Right lobe of liver (tissue), 6 donors: ENCODE measurements at regions not wholly inside any gene's neighbourhood (a gene's known extent, or its start where the extent isn't known, plus 50 kb on each side); places are given as distances from the start of the nearest gene placed in this dataset.

Experiments used
- ATAC-seq, 4 donors: fragments of 200-7000 bp; cut with Tn5 transposase; one replicate each; pipeline ENCODE4 v1.9.1; 2020; ENCODE audit warnings: mild to moderate bottlenecking in 4 of 4, moderate library complexity in 4 of 4
- DNase-seq, 3 donors: peaks; one replicate each; pipeline ENCODE4 v3.0.0-alpha.2; 2020
- H3K27ac ChIP-seq, 3 donors: fragments of 200-600 bp; one replicate each; pipeline ENCODE4 v1.8.0; 2022
- H3K27me3 ChIP-seq, 2 donors: fragments of 200-600 bp; one replicate each; pipeline ENCODE4 v1.8.0; 2022
- H3K36me3 ChIP-seq, 4 donors: fragments of 200-600 bp; sonication (generic) in 1 of 4; one replicate each; pipeline versions ENCODE4 v1.5.1 to v1.8.0; 2017 to 2022; ENCODE audit warnings: control low read depth in 1 of 4
- H3K4me1 ChIP-seq, 4 donors: fragments of 200-600 bp; sonication (generic) in 1 of 4; one replicate each; pipeline versions ENCODE4 v1.5.1 to v1.8.0; 2017 to 2022; ENCODE audit warnings: control low read depth in 1 of 4
- H3K4me3 ChIP-seq, 3 donors: fragments of 200-600 bp; one replicate each; pipeline ENCODE4 v1.8.0; 2022
- H3K9me3 ChIP-seq, 4 donors: fragments of 200-600 bp; sonication (generic) in 1 of 4; one replicate each; pipeline versions ENCODE4 v1.5.1 to v1.8.0; 2017 to 2022; ENCODE audit warnings: control low read depth in 1 of 4
- CTCF ChIP-seq, 4 donors: fragments of 200-600 bp in 3 of 4; fragments of 450-650 bp in 1 of 4; IDR thresholded peaks; one replicate each; pipeline versions ENCODE4 v1.5.1 to v1.8.0; 2016 to 2022; ENCODE audit warnings: antibody characterized with exemption in 4 of 4, mild to moderate bottlenecking in 2 of 4
- POLR2A ChIP-seq: fragments of 450-650 bp; IDR thresholded peaks from one replicate; pipeline ENCODE4 v1.6.1; 2017; ENCODE audit warnings: antibody characterized with exemption, mild to moderate bottlenecking
- WGBS: methylation state at CpG from one replicate; pipeline ENCODE4 v1.1.6; 2018; ENCODE audit warnings: low coverage, low lambda C conversion rate; ENCODE audit not compliant: insufficient coverage; ENCODE audit errors: missing lambda C conversion rate; 5-methylcytosine and 5-hydroxymethylcytosine counted together
- intact Hi-C, 2 donors: fragments of 100-400 bp; cut with DNase I; formaldehyde crosslinking; loops; one replicate each; pipeline versions ENCODE4 v1.11.2 to v1.14.1; 2022
- donor health status: DM: no; HTN: yes; CAD: no.
- donor health status: DM: no; HTN: no; CAD: no.
- donor health status: DM: no; HTN: no; CAD: no.
- donor health status: DM: no; HTN: yes; CAD: no.
- donor health status: DM: no; HTN: yes; CAD: no.

- no peak for TF ChIP-seq POLR2A
- no peak for TF ChIP-seq CTCF (IDR thresholded peaks at IDR 0.05)
- DNase-seq, result no peak
- H3K27me3 ChIP-seq, result no peaks in the 10 kb centered on the region
- ATAC-seq, result no peak
- no peaks in the 10 kb centered on the region for H3K4me1 ChIP-seq
- 100% methylated on average over 1 of the region's 1 CpG for WGBS
- intact Hi-C loops, result no loop called here
- H3K9me3 ChIP-seq, result no peaks in the 10 kb centered on the region
- no peaks in the 10 kb centered on the region for H3K36me3 ChIP-seq
- H3K27ac ChIP-seq, result no peak overlapping the region
- H3K4me3 ChIP-seq, result no peak overlapping the region
These were observed 198.7 kb downstream of the DACT1 start for GRCh38 chr14:58836303-58836974.

- Histone ChIP-seq H3K36me3 (no peaks in the 10 kb centered on the region), H3K4me1 (no peaks in the 10 kb centered on the region), H3K4me3 (no peak overlapping the region), H3K27ac (no peak overlapping the region), H3K9me3 (no peaks in the 10 kb centered on the region), H3K27me3 (no peaks in the 10 kb centered on the region)
- WGBS, result 59% methylated on average over 5 of the region's 5 CpGs
- intact Hi-C loops, result no loop called here
- TF ChIP-seq CTCF (IDR thresholded peaks at IDR 0.05) (no peak), POLR2A (no peak)
- DNase-seq (no peak), ATAC-seq (no peak)
These were observed 201.5 kb downstream of the DACT1 start for GRCh38 chr14:58839233-58839632.

GRCh38 chr14:58844544-58844943 is 206.8 kb downstream of the DACT1 start:
- Histone ChIP-seq H3K4me3 (no peak overlapping the region), H3K27ac (no peak overlapping the region), H3K36me3 (no peaks in the 10 kb centered on the region), H3K9me3 (no peaks in the 10 kb centered on the region), H3K27me3 (no peaks in the 10 kb centered on the region), H3K4me1 (no peaks in the 10 kb centered on the region)
- ATAC-seq, result peak; percentile 53 to 68 (median 56)
- intact Hi-C loops, result no loop called here
- TF ChIP-seq POLR2A, result no peak
- no peak for DNase-seq
- 33% methylated on average over 2 of the region's 2 CpGs for WGBS

- Histone ChIP-seq H3K27ac (no peak overlapping the region), H3K36me3 (no peaks in the 10 kb centered on the region), H3K27me3 (no peaks in the 10 kb centered on the region), H3K4me3 (no peak overlapping the region), H3K9me3 (no peaks in the 10 kb centered on the region), H3K4me1 (no peaks in the 10 kb centered on the region)
- TF ChIP-seq POLR2A, result no peak
- no peak for TF ChIP-seq CTCF (IDR thresholded peaks at IDR 0.05)
- 80% methylated on average over 5 of the region's 5 CpGs for WGBS
- intact Hi-C loops, result no loop called here
- ATAC-seq (no peak), DNase-seq (no peak)
These were observed 209.1 kb downstream of the DACT1 start for GRCh38 chr14:58846682-58847465.

- intact Hi-C loops, result no loop called here
- DNase-seq (no peak), ATAC-seq (no peak)
- H3K36me3 ChIP-seq, result no peaks in the 10 kb centered on the region
- no peaks in the 10 kb centered on the region for H3K4me1 ChIP-seq
- no peak overlapping the region for H3K27ac ChIP-seq
- no peak overlapping the region for H3K4me3 ChIP-seq
- TF ChIP-seq CTCF (IDR thresholded peaks at IDR 0.05) (no peak), POLR2A (no peak)
- H3K27me3 ChIP-seq, result no peaks in the 10 kb centered on the region
- H3K9me3 ChIP-seq, result no peaks in the 10 kb centered on the region
- WGBS, result 93% methylated on average over 7 of the region's 8 CpGs
These were observed 210.6 kb downstream of the DACT1 start for GRCh38 chr14:58848365-58848764.
